PC-3 (cell line): ENCODE measurements at regions not wholly inside any gene's neighbourhood (a gene's known extent, or its start where the extent isn't known, plus 50 kb on each side); places are given as distances from the start of the nearest gene placed in this dataset.

Experiments used
- ATAC-seq: fragments of 200-7000 bp; cut with Tn5 transposase; 2 replicates; pipeline ENCODE4 v1.9.1; 2020; ENCODE audit warnings: mild to moderate bottlenecking, moderate library complexity
- BruUV-seq: library from RNA; stranded (reverse); fragments of 400-500 nt; replicated peaks from 2 replicates; lab custom pipeline; 2021; lab: Mats Ljungman, UMichigan
- CTCF ChIA-PET: fragments of 300-600 bp; sonication (Branson Sonifier 250); formaldehyde crosslinking; loops from one replicate; lab custom pipeline; 2022; ENCODE audit warnings: antibody characterized with exemption; lab: Charles Lee
- POLR2A ChIA-PET: fragments of 300-600 bp; sonication (Branson Sonifier 250); formaldehyde crosslinking; loops from one replicate; lab custom pipeline; 2022; ENCODE audit warnings: antibody characterized with exemption; ENCODE audit not compliant: unreplicated experiment; lab: Charles Lee
- DNase-seq: peaks from one replicate; pipeline ENCODE4 v3.0.0-alpha.2; 2015
- H2AFZ ChIP-seq: fragments of 300-600 bp; sonication (generic); 2 replicates; pipeline ENCODE4 v1.6.0; 2016; ENCODE audit warnings: antibody characterized with exemption, low read length
- H3F3A ChIP-seq: fragments of 300-600 bp; sonication (generic); one replicate; pipeline ENCODE4 v1.6.0; 2017; ENCODE audit warnings: antibody characterized with exemption, low read length, control low read depth, mild to moderate bottlenecking; ENCODE audit not compliant: unreplicated experiment
- H3K27ac ChIP-seq: fragments of 300-600 bp; sonication (generic); 2 replicates; pipeline ENCODE4 v1.5.1; 2016; ENCODE audit warnings: mild to moderate bottlenecking, low read length
- H3K27me3 ChIP-seq: fragments of 300-600 bp; sonication (generic); 2 replicates; pipeline ENCODE4 v1.6.1; 2016; ENCODE audit warnings: low read length, mixed read lengths
- H3K36me3 ChIP-seq: fragments of 300-600 bp; sonication (generic); 2 replicates; pipeline ENCODE4 v1.6.1; 2016; ENCODE audit warnings: low read depth, mixed run types, low read length, mixed read lengths
- H3K4me1 ChIP-seq: fragments of 300-600 bp; sonication (generic); 2 replicates; pipeline ENCODE4 v1.5.1; 2016; ENCODE audit warnings: low read length; ENCODE audit not compliant: insufficient read depth
- H3K4me2 ChIP-seq: fragments of 300-600 bp; sonication (generic); 2 replicates; pipeline ENCODE4 v1.6.0; 2016; ENCODE audit warnings: low read length
- H3K4me3 ChIP-seq: fragments of 300-600 bp; sonication (generic); 2 replicates; pipeline ENCODE4 v1.5.1; 2016; ENCODE audit warnings: mild to moderate bottlenecking, low read length, mixed read lengths
- H3K79me2 ChIP-seq: fragments of 300-600 bp; sonication (generic); 2 replicates; pipeline ENCODE4 v1.6.1; 2017; ENCODE audit warnings: low read length, mixed read lengths
- H3K9ac ChIP-seq: fragments of 300-600 bp; sonication (generic); 2 replicates; pipeline ENCODE4 v1.6.0; 2016; ENCODE audit warnings: mild to moderate bottlenecking, low read length
- H3K9me2 ChIP-seq: fragments of 300-600 bp; sonication (generic); replicated peaks from 2 replicates; pipeline ENCODE4 v1.6.1; 2016; ENCODE audit warnings: mixed run types, low read length, mixed read lengths
- H3K9me3 ChIP-seq: fragments of 300-600 bp; sonication (generic); 2 replicates; pipeline ENCODE4 v1.6.1; 2016; ENCODE audit warnings: low read length, mixed read lengths
- H4K20me1 ChIP-seq: fragments of 300-600 bp; sonication (generic); 2 replicates; pipeline ENCODE4 v1.6.1; 2016; ENCODE audit warnings: low read length, mixed read lengths
- CTCF ChIP-seq: fragments of 300-600 bp; sonication (generic); conservative IDR thresholded peaks from 2 replicates; pipeline ENCODE4 v1.5.1; 2017; ENCODE audit warnings: antibody characterized with exemption, low read depth, mild to moderate bottlenecking, low read length
- EZH2 ChIP-seq: fragments of 300-600 bp; sonication (generic); IDR thresholded peaks from one replicate; pipeline ENCODE4 v1.6.1; 2017; ENCODE audit warnings: antibody characterized with exemption, mild to moderate bottlenecking, low read length; ENCODE audit not compliant: unreplicated experiment
- EZH2phosphoT487 ChIP-seq: fragments of 300-600 bp; sonication (generic); IDR thresholded peaks from 2 replicates; pipeline ENCODE4 v1.6.1; 2018; ENCODE audit warnings: mild to moderate bottlenecking, antibody characterized with exemption, low read length, borderline replicate concordance
- intact Hi-C: fragments of 100-400 bp; cut with micrococcal nuclease; formaldehyde crosslinking; loops from 2 replicates; pipeline ENCODE4 v1.9.0; 2023

GRCh38 chr5:135131801-135132680 lies 98.0 kb upstream of the PITX1 start:
- Histone ChIP-seq H3K4me1 (peaks cover 31% of the 10 kb centered on the region), H3K27me3 (no peaks in the 10 kb centered on the region), H3F3A (no peaks in the 10 kb centered on the region), H2AFZ (no peak overlapping the region), H3K4me3 (no peak overlapping the region), H3K79me2 (no peaks in the 10 kb centered on the region), H3K36me3 (no peaks in the 10 kb centered on the region), H4K20me1 (no peaks in the 10 kb centered on the region), H3K4me2 (no peak overlapping the region), H3K9ac (no peak overlapping the region), H3K27ac (no peak overlapping the region), H3K9me3 (no peaks in the 10 kb centered on the region), H3K9me2 (no peaks in the 10 kb centered on the region)
- intact Hi-C loops: no loop called here
- no peak for ATAC-seq
- no TSS peak for BruUV-seq
- TF ChIP-seq EZH2phosphoT487 (no peak), CTCF (no peak), EZH2 (no peak)
- ChIA-PET CTCF (no interaction called here), POLR2A (interaction anchor here (0.6 kb wide), 1 partner anchor 876 kb away, joined by 4 read pairs; no protein-coding TSS in a partner anchor)
- no peak for DNase-seq

- CTCF ChIA-PET: no interaction called here
Observed at GRCh38 chr5:135130261-135131215, 96.5 kb upstream of the PITX1 start.

More at GRCh38 chr5:135130261-135131215, 96.5 kb upstream of the PITX1 start:
- ATAC-seq (no peak), DNase-seq (no peak)
- Histone ChIP-seq H4K20me1 (no peaks in the 10 kb centered on the region), H3K79me2 (no peaks in the 10 kb centered on the region), H3K9me2 (no peaks in the 10 kb centered on the region), H3K4me2 (no peak overlapping the region), H3F3A (no peaks in the 10 kb centered on the region), H3K9ac (no peak overlapping the region), H3K4me3 (no peak overlapping the region), H3K36me3 (no peaks in the 10 kb centered on the region), H3K4me1 (peaks cover 30% of the 10 kb centered on the region), H2AFZ (no peak overlapping the region), H3K9me3 (no peaks in the 10 kb centered on the region), H3K27ac (no peak overlapping the region), H3K27me3 (no peaks in the 10 kb centered on the region)
- intact Hi-C loops: no loop called here
- TF ChIP-seq CTCF (no peak), EZH2phosphoT487 (no peak), EZH2 (no peak)
- no TSS peak for BruUV-seq
- POLR2A ChIA-PET: no interaction called here
